ENCODE measurements at regions not wholly inside any gene's neighbourhood (a gene's known extent, or its start where the extent isn't known, plus 50 kb on each side); places are given as distances from the start of the nearest gene placed in this dataset.
"Not testable (repeated sequence)": the region's sequence is repeated elsewhere in the genome, so short reads cannot be mapped to it uniquely, and the experiment has no call there.

DNA sequence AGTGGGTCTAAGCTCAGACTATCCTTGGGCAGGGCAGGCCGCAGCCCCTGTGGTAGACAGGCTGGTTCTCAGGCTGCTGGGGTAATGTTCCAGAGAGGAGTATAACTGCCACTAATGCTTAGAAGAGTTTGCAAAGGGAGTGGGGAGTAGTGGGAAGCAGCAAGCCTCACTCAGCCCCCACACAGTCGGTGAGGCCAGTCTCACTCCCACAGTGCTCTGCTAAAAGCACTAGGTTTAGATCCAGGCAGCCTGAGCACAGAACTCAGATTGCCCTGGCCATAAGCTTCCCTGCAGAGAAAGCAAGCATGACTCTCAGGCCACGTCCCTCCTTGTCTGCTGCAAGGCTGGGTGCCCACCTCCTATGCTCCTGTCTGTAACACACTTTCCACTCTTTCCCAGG, 69.4 kb upstream of the HCN1 start:
- TF ChIP-seq EZH2phosphoT487 (IDR thresholded peaks at IDR 0.05; ENCODE audit: borderline replicate concordance), result no peak
- TF ChIP-seq, protein P1, sequence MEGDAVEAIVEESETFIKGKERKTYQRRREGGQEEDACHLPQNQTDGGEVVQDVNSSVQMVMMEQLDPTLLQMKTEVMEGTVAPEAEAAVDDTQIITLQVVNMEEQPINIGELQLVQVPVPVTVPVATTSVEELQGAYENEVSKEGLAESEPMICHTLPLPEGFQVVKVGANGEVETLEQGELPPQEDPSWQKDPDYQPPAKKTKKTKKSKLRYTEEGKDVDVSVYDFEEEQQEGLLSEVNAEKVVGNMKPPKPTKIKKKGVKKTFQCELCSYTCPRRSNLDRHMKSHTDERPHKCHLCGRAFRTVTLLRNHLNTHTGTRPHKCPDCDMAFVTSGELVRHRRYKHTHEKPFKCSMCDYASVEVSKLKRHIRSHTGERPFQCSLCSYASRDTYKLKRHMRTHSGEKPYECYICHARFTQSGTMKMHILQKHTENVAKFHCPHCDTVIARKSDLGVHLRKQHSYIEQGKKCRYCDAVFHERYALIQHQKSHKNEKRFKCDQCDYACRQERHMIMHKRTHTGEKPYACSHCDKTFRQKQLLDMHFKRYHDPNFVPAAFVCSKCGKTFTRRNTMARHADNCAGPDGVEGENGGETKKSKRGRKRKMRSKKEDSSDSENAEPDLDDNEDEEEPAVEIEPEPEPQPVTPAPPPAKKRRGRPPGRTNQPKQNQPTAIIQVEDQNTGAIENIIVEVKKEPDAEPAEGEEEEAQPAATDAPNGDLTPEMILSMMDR (conservative IDR thresholded peaks at IDR 0.05; ENCODE audit: low read length), result no peak
- no peak overlapping the region for H3K4me3 ChIP-seq (ENCODE audit: low read length, poor library complexity, severe bottlenecking)

DNA sequence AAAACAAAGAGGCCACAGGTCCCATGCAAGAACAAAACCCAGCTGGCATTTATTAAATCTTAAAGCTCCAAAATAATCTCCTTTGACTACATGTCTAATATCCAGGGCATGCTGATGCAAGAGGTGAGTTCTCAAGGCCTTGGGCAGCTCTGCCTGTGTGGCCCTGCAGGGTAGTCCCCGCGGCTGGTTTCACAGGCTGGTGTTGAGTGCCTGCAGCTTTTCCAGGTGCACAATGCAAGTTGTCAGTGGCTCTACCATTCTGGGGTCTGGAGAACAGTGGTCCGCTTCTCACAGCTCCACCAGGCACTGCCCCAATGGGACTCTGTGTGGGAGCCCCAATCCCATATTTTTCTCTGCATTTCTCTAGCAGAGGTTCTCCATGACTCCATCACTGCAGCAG, 54.4 kb upstream of the HCN1 start:
- H2AFZ ChIP-seq (ENCODE audit: low read length), result no peak overlapping the region
- H3K4me2 ChIP-seq (ENCODE audit: low read depth, low read length, poor library complexity, severe bottlenecking), result no peak overlapping the region
- no peaks in the 10 kb centered on the region for H4K20me1 ChIP-seq (ENCODE audit: insufficient read depth, low read length, poor library complexity, severe bottlenecking)
- H3K4me1 ChIP-seq (ENCODE audit: insufficient read depth, low read length, poor library complexity, severe bottlenecking), result no peaks in the 10 kb centered on the region
- no peaks in the 10 kb centered on the region for H3K9me2 ChIP-seq (replicated peaks; ENCODE audit: low read depth, low read length)
- no peaks in the 10 kb centered on the region for H3K27me3 ChIP-seq (ENCODE audit: insufficient read depth, low read length, poor library complexity, severe bottlenecking)
- no peak overlapping the region for H3K9ac ChIP-seq (ENCODE audit: low read depth, low read length, poor library complexity, severe bottlenecking)
- no peak overlapping the region for H3K4me3 ChIP-seq (ENCODE audit: low read length, poor library complexity, severe bottlenecking)
- TF ChIP-seq, protein P1 (conservative IDR thresholded peaks at IDR 0.05; ENCODE audit: low read length), result no peak
- no peak for TF ChIP-seq EZH2phosphoT487 (IDR thresholded peaks at IDR 0.05; ENCODE audit: borderline replicate concordance)
- no peaks in the 10 kb centered on the region for H3K79me2 ChIP-seq (ENCODE audit: insufficient read depth, low read length)
- H3F3A ChIP-seq (ENCODE audit: low read depth), result no peaks in the 10 kb centered on the region
- H3K36me3 ChIP-seq (ENCODE audit: insufficient read depth, low read length), result no peaks in the 10 kb centered on the region
- peaks cover 4% of the 10 kb centered on the region; the same call in 1 of the 2 replicates for H3K9me3 ChIP-seq (ENCODE audit: insufficient read depth, low read depth, low read length)

More for the DNA sequence above, 69.4 kb upstream of the HCN1 start:
- H3K9me2 ChIP-seq (replicated peaks; ENCODE audit: low read depth, low read length), result no peaks in the 10 kb centered on the region
- no peaks in the 10 kb centered on the region for H3K79me2 ChIP-seq (ENCODE audit: insufficient read depth, low read length)
- H3K9ac ChIP-seq (ENCODE audit: low read depth, low read length, poor library complexity, severe bottlenecking), result no peak overlapping the region
- H2AFZ ChIP-seq (ENCODE audit: low read length), result no peak overlapping the region
- no peaks in the 10 kb centered on the region for H3K9me3 ChIP-seq (ENCODE audit: insufficient read depth, low read depth, low read length)
- H3K27me3 ChIP-seq (ENCODE audit: insufficient read depth, low read length, poor library complexity, severe bottlenecking), result no peaks in the 10 kb centered on the region
- H3F3A ChIP-seq (ENCODE audit: low read depth), result no peaks in the 10 kb centered on the region
- H3K4me2 ChIP-seq (ENCODE audit: low read depth, low read length, poor library complexity, severe bottlenecking), result no peak overlapping the region
- no peaks in the 10 kb centered on the region for H3K4me1 ChIP-seq (ENCODE audit: insufficient read depth, low read length, poor library complexity, severe bottlenecking)
- no peaks in the 10 kb centered on the region for H4K20me1 ChIP-seq (ENCODE audit: insufficient read depth, low read length, poor library complexity, severe bottlenecking)
- H3K36me3 ChIP-seq (ENCODE audit: insufficient read depth, low read length), result no peaks in the 10 kb centered on the region

DNA sequence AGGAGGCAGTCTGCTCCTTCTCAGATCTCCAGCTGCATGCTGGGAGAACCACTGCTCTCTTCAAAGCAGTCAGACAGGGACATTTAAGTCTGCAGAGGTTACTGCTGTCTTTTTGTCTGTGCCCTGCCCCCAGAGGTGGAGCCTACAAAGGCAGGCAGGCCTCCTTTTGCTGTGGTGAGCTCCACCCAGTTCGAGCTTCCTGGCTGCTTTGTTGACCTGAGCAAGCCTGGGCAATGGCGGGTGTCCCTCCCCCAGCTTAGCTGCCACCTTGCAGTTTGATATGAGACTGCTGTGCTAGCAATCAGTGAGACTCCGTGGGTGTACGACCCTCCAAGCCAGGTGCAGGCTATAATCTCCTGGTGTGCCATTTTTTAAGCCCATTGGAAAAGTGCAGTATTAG, 52.3 kb upstream of the HCN1 start:
- H3K27me3 ChIP-seq (ENCODE audit: insufficient read depth, low read length, poor library complexity, severe bottlenecking); H3K36me3 ChIP-seq (ENCODE audit: insufficient read depth, low read length); H2AFZ ChIP-seq (ENCODE audit: low read length); H3K9me3 ChIP-seq (ENCODE audit: insufficient read depth, low read depth, low read length); H4K20me1 ChIP-seq (ENCODE audit: insufficient read depth, low read length, poor library complexity, severe bottlenecking); H3K4me1 ChIP-seq (ENCODE audit: insufficient read depth, low read length, poor library complexity, severe bottlenecking); H3K4me3 ChIP-seq (ENCODE audit: low read length, poor library complexity, severe bottlenecking); H3F3A ChIP-seq (ENCODE audit: low read depth); H3K9ac ChIP-seq (ENCODE audit: low read depth, low read length, poor library complexity, severe bottlenecking); H3K79me2 ChIP-seq (ENCODE audit: insufficient read depth, low read length); H3K9me2 ChIP-seq (replicated peaks; ENCODE audit: low read depth, low read length); H3K4me2 ChIP-seq (ENCODE audit: low read depth, low read length, poor library complexity, severe bottlenecking): not testable (repeated sequence)

Data from Loucy (cell line).